GM12874 (cell line): ENCODE measurements at regions not wholly inside any gene's neighbourhood (a gene's known extent, or its start where the extent isn't known, plus 50 kb on each side); places are given as distances from the start of the nearest gene placed in this dataset.

Source experiments
- CTCF ChIP-seq: IDR thresholded peaks from 2 replicates; pipeline ENCODE4 v1.5.1; 2011; ENCODE audit warnings: low read depth, mild to moderate bottlenecking, control low read depth, low read length, moderate library complexity; ENCODE audit not compliant: insufficient read depth

- TF ChIP-seq CTCF: no peak
These were observed 1070.5 kb downstream of the TDRD15 start for GRCh38 chr2:22194218-22194617.

- TF ChIP-seq CTCF: no peak
These were observed 1073.0 kb downstream of the TDRD15 start for GRCh38 chr2:22196806-22197205.

GRCh38 chr2:22198381-22199283 lies 1074.9 kb downstream of the TDRD15 start:
- TF ChIP-seq CTCF: no peak

GRCh38 chr2:22199994-22200393 lies 1076.2 kb downstream of the TDRD15 start:
- TF ChIP-seq CTCF: no peak

GRCh38 chr2:22209545-22209944 lies 1085.8 kb downstream of the TDRD15 start:
- no peak for TF ChIP-seq CTCF

- TF ChIP-seq CTCF: no peak
These were observed 1089.5 kb downstream of the TDRD15 start for GRCh38 chr2:22213237-22213636.

- TF ChIP-seq CTCF: no peak
These were observed 1091.7 kb downstream of the TDRD15 start for GRCh38 chr2:22215517-22215916.
